GM19239 (cell line): ENCODE measurements at regions not wholly inside any gene's neighbourhood (a gene's known extent, or its start where the extent isn't known, plus 50 kb on each side); places are given as distances from the start of the nearest gene placed in this dataset.
"Not testable (repeated sequence)": the region's sequence is repeated elsewhere in the genome, so short reads cannot be mapped to it uniquely, and the experiment has no call there.

Experiments used
- DNase-seq: peaks from one replicate; pipeline ENCODE4 v3.0.0; 2011; ENCODE audit warnings: low spot score; ENCODE audit not compliant: insufficient read length
- FAIRE-seq: peaks from 2 replicates; lab custom pipeline; 2011; peaks lifted over from hg19 to GRCh38; lab: Jason Lieb, UNC

DNA sequence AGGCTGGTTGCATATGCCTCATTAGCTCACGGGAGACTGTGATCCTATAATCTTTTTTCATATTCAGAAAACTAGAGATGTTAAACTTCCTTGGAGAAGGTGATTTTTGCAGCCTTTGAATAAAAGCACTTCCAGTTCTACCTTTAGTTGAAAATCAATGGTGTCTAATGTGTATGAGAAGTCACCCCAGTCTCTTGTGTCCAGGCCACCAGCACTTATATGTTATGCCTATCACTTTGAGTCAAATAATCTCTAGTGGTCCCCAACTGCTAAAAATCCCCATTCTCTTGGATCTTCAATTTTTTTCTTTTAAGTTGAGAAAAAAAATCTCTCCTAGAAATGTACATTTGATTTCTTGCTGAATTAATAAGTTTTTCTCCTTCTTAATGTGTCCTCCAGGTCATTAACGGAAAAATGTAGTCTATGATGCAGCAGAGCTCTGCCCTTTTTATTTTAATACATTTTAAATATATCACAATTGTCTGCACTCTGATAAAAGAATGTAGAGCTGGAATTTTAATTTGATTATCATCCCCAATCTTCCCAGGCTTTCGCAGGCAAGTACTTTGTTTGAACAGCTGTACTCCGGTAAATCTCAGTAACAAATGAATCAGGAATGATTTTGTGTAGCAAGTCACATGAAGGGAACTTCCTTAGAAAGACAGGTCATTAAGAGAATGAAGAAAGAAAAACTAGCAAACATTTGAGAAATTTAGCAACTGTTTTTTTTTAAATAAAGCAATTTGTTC, 147.0 kb downstream of the SOX4 start:
- FAIRE-seq (no peak), DNase-seq (no peak)

DNA sequence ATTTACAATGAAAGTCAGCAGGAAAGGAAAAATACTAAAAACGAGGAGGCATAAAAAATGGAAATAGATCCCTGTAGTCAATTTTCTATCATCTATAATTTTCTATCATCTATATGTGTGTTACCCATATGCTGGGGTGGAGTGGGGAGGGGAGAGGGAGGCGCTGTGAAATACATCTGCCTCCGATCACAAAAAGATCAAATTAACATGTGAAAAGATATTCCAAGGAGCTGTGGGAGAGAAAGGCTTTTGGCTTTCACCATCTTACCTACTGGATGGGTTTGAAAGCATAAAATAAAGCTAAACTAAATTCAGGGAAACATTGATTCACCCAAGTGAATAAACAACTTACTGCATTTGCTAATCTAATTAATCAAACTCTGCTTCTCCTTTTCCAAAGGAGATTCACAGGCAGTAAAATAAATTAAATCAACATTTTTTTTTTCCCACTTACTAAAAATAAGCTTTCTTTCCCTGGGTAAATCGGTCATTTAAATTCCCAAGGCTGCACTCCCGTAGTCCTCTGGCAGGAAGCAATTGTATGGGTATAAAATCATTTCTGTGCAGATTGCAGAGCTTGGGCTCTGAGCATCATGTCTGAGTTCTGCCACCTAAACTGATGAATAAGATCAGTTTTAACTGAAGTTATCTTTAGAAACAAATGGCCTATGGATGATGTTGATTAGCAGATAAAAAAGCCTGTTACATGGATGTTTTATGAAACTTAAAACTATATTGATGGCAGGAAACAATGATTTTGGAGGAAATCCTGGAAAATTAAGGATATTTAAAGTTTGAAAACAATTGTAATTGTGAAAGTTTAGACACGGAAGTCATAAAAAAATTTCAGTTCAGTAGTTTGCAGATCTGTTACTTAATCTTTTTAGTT, 147.9 kb downstream of the SOX4 start:
- DNase-seq = no peak
- FAIRE-seq = no peak

DNA sequence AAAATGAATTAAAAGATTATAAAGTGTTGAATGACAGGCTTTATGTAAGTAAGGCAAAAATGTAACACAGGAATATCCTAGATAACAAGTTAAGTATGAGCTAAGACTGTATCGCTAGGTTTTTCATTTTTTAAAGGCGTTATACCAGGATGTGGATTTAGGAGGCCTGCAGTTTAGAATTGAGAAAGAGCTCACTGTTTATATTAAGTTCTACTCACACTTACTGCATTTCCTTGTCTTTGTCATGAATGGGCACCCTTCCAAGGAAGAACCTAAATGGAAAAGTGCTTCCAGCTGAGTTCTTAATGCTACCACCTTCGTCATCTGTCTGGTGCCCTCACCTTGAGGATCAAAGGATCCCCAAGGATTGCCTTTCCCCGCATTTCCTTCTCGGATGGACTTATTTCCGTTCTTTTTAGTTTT, 148.7 kb downstream of the SOX4 start:
- no peak for FAIRE-seq
- no peak for DNase-seq

DNA sequence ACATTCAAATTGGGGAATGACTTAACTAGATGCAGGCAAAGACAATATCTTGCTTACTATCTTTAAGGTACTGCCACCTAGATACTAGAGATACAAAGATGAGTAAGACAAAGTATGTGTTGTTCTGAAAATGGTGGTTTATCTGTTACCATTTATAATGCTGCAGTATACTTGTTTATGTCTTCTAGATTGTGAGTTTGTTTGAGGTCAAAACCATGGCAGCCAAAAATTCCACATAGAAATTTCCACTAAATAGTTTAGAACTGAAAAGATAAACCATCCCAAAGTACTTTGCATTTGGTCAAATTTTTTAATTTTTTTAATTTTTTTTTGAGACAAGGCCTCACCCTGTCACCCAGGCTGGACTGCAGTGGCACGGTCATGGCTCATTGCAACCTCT, 150.8 kb downstream of the SOX4 start:
- FAIRE-seq = no peak
- no peak for DNase-seq

DNA sequence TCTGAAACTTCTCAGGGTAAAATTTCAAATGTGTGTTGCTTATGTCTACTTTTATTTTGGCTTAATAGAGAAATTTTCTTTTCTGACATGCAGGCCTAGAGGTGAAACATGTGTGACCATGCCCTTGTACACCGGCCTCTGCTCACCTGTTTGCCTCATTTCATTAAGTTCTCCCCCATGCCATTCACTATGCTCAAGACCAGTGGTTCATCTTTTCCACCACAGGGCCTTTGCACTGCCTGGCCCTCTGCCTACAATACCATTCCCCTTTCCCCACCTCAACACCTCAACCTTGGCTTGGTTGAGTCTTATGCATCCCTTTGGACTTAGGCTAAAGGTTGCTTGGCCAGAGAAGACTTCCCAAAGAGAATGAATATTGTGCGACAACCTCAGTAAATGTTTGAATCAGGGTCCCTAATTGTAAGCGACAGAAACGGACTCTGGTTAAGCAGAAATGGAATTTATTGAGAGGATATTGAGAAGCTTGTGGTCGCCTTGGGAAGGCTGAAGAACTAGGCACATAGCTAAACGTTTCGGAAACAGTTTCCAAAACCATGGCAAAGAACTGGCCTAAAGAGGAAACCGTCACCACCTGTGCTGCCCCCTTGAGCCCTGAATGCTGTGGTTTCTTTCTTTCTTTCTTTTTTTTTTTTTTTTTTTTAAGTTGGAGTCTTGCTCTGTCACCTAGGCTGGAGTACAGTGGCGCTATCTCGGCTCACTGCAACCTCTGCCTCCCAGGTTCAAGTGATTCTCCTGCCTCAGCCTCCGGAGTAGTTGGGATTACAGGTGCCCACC, 152.2 kb downstream of the SOX4 start:
- FAIRE-seq = no peak
- DNase-seq = no peak

DNA sequence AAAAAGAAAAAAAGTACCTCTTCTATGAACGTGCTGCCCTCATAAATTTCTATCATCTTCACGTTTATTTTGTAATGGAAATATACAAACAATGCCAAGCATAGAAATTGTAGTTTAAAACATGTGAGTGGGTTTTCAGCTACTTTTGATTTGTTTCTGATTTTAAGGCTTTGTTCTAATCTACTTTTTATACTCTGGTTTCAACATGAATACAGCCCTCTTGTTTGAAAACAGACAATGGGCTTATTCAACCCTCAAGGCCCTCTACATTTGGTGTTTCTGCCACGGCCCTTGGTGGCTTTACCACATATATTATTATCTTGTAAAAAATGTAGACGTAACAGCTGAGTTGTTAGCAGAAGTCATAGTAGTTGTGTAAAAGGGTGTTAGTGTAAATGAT, 153.9 kb downstream of the SOX4 start:
- no peak for FAIRE-seq
- no peak for DNase-seq

DNA sequence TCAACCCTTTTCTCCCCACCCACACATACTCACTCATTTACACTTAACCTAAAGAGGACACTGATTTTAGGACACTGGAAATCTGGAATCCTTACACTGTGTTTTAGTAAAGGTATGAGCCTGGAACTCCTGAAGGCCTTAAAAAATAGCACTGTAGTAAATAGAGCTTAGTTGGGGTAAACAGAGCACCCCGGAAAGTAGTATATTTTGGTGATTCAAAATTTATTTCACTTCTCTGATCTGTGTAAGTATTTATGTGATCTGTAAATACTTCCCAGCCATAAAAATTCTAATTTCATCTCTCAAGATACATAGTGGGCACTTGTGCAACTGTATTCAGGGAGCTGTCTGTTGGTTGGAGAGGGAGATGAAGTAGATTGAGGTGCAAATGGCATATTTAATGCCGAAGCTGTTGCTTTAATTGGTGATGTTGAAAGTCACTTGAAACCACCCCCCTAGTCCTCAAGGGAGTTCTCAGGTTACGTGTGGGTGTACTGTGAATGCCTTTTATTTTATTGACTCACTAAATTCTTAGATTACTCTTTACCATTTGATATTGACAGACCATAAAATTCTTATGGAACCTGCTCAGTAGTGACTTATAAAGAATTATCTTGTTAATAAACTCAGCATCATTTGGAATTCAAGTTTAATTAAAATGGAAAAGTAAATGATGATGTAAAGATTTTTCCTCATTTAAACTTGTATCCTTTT, 154.9 kb downstream of the SOX4 start:
- FAIRE-seq (no peak), DNase-seq (no peak)

DNA sequence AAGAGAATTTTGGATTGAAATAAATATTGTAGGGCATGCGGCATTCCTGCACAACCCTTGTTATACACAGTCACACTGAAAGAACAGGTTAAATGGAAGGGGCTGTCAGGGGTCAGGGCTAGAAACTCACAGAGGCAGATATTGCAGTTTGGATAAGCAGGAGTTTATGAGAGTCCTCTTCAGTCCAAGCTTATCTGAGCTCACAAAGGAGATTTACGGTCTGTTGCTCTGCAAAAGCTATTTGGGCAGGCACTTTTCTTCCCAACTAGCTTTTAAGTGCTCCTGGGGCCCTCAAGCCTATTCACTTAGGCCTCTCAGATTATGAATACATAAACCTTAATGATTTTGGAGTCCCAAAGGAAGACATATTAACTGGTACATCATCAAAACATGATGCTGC, 156.2 kb downstream of the SOX4 start:
- DNase-seq (no peak), FAIRE-seq (no peak)

DNA sequence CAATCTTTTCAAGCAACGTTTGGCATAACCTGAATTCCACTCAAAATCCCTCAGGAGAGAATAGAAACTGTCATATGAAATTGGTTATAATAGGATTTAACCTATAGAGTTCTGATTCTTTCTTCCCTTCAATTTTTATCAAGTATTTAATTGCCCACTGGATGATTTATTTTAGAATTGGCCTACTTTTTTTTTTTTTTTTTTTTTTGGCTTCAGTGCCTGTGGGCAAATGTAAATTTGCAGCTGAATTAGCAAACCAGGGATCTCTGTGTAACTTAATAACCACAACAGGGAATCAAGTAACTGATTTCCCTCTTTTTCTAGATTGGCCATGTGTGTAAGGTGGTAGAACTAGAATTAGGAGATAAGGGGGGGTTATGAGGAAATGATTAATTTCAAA, 157.0 kb downstream of the SOX4 start:
- FAIRE-seq = no peak
- no peak for DNase-seq

DNA sequence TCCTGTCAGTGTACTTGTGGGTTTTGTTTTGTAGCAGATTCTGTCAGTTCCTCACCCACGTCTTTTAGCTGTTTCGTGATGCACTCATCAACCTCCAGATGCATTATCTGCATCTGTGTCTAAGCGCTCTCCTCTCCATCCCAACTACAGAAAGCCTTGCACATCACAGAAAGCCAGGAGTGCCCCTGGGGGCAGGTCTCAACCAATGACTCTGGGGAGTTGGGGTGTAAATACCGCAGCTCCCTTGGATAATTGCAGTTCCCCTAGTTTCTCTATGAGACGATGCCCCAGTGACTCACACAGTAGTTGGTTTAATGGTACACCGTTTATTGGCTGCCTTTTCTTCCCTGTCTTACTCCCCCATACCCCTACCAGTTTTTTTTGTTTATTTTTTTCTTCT, 158.1 kb downstream of the SOX4 start:
- DNase-seq (no peak), FAIRE-seq (no peak)

DNA sequence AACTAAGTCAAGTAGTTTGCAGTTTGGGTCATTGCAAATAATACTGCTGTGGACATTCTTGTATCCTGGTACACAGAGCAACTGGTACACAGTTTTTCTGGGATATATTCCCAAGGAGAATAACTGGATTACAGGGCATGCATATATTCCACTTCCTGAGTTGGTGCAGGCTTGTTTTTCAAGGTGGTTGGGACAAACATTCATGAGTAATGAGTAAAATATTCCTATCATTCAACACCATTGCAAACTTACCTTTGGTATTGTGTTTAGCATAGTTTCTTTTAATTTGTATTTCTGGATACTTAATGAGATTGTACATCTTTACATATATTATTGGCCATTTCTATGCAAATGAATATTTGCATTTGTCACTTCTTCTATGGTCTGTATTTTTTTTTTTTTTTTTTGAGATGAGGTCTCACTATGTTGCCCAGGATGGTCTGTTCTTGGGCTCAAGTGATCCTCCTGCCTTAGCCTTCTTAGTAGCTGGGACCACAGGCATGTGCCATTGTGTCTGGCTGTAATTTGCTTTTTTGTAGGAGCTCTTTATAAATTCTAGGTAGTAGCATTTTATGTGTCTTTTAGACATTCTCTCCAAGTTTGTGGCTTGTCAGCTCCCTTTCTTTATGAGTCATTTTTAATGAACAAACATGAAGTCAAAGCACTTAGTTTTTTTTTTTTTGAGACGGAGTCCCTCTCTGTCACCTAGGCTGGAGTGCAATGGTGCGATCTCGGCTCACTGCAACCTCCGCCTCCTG, 158.7 kb downstream of the SOX4 start:
- no peak for DNase-seq
- no peak for FAIRE-seq

DNA sequence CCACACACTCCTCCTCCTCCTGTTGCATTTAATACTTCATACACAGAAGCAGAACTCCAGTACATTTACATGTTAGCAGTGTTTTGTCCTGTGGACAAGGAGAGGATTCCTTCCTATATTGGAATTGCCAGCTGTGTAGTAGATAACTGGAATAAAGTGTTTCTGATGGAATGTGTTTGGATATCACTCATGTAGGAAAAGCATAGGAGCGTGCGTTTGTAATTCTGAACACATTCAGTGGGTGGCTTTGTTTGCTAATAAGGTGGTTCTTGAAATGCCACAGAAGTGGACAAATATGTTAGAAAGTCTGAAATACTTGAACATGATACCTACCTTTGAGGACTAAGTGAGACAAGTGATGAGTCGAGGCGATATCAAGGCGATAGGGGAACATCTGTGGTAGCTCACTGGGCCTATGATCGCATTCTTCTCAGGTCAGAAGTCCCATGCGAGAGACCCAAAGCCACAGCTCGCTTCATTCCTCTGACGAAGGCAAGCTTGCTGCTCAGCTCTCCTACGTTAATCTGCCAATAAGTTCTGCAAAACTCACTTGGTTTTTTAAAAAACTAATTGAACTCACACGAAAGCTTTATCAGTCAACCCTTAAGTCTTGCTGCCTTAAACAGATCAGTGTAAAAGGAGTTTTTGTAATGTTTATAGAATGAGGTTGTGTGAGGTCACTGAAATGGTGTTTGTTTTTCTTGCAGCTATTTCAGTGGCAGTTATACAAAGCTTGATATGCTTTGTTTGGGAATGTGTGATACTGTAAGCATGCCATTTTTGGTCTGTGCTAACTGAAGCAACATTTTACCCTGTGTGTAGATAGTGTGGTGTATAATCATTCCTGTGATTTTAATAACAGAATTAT, 159.9 kb downstream of the SOX4 start:
- no peak for DNase-seq
- FAIRE-seq = no peak

DNA sequence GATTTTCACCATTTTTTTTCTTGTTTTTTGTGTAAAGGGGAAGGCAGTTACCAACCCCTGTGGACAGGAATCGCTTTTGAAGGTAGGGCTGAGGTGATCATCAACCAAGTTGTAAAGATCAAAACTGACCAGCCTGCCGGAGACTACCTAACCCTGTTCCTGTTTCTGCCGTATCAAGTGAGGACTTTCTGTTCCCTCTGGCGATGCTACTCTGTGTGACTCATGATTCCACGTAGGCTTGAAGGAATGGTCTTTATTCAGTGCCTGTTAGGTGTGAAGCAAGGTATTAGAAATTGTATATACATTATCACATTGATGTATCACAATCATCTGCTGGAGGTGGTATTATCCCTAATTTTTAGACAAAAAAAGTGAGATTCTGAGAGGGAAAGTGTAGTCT, 161.3 kb downstream of the SOX4 start:
- DNase-seq (no peak), FAIRE-seq (no peak)

DNA sequence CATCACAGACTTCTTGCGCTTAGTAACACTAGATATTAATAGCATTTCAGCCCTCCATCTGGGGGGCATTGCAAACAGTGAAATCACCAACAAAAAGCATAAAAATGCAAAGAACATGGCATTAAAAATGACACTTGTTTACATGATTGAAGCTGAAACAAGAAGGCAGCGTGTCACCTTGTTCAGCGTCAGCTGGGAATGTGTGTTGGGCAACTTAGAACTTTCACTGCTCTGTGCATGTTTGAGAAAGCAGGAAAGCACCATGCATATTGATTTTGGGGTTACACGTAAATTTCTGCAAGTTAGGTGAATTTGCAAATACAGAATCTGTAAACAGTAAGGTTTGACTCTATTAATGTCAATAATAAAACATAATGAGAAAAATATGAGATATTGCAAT, 162.9 kb downstream of the SOX4 start:
- DNase-seq = no peak
- no peak for FAIRE-seq

DNA sequence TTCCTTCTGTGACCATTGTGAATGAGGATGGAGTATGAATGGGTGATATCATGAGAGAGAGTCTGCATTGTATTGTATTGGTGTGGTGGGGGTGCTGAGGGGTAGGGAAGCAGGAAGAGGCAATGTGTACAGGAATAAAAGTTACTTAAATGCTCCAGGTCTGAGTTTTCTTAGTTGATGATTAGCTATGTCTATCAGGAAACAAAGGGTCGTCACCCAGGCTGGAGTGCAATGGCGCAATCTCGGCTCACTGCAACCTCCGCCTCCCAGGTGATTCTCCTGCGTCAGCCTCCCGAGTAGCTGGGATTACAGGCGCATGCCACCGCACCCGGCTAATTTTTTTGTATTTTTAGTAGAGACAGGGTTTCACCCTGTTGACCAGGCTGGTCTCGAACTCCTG, 163.8 kb downstream of the SOX4 start:
- FAIRE-seq, DNase-seq: not testable (repeated sequence)

DNA sequence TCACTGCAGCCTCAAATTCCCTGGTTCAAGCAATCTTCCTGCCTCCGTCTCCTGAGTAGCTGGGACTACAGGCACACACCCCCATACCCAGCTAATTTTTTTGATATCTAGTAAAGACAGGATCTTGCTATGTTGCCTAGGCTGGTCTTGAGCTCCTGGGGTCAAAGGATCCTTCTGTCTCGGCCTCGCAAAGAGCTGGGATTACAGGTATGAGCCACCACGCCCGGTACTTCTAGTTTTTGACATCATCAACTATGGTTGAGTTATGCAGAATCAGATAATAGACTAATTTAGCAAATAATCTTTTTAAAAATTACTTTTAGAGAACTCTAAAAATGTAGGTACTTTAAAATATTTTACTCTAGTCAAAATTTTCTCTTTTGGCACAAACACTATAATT, 166.2 kb downstream of the SOX4 start:
- FAIRE-seq (no peak), DNase-seq (no peak)

DNA sequence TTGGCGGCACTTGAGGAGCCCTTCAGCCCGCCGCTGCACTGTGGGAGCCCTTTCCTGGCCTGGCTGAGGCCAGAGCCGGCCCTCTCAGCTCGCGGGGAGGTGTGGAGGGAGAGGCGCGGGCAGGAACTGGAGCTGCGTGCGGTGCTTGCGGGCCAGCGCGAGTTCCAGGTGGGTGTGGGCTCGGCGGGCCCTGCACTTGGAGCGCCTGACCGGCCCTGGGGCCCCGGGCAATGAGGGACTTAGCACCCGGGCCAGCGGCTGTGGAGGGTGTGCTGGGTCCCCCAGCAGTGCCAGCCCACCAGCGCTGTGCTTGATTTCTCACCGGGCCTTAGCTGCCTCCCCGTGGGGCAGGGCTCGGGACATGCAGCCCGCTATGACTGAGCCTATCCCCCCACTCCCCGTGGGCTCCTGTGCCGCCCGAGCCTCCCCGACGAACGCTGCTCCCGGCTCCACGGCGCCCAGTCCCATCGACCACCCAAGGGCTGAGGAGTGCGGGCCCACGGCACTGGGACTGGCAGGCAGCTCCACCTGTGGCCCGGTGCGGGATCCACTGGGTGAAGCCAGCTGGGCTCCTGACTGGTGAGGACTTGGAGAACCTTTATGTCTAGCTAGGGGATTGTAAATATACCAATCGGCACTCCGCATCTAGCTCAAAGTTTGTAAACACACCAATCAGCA, 167.6 kb downstream of the SOX4 start:
- DNase-seq, FAIRE-seq: not testable (repeated sequence)

DNA sequence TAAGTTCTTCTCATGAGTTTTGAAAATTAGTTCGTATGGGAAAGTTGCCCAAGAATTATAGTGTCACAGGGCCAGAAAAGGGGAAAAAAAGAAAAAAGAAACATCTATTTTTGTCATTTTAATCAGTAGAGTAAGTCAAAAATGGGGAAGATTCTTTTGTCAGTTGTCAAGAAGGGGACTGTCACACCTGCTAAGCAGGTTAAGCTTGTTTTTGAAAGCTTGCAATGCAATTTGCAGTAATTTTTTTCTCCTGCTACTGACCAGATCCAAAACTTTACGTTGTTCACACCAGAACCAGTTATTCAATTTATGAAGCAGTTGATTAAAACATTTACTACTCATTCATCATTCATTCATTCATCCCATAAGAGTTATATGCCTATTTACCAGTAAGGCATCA, 171.4 kb downstream of the SOX4 start:
- FAIRE-seq = no peak

More for the DNA sequence above, 171.4 kb downstream of the SOX4 start:
- DNase-seq = no peak
